ENCODE measurements at regions not wholly inside any gene's neighbourhood (a gene's known extent, or its start where the extent isn't known, plus 50 kb on each side); places are given as distances from the start of the nearest gene placed in this dataset.

GRCh38 chr20:22773344-22773743, 189.0 kb upstream of the FOXA2 start:
- POLR2A ChIA-PET = interaction anchor here (1.2 kb wide), 1 partner anchor 81 kb away, joined by 3 read pairs; no protein-coding TSS in a partner anchor
- 0 out of 5 replicates have a peak, but pooled peaks of 1 of the 2 experiments have one; percentile 18 for TF ChIP-seq RAD21 (conservative IDR thresholded peaks at IDR 0.05 in 1 of 2, IDR thresholded peaks at IDR 0.05 in 1 of 2)
- TF ChIP-seq CBX2 (IDR thresholded peaks at IDR 0.05; ENCODE audit: borderline replicate concordance, low read depth) = no peak
- 0 out of 3 replicates have a peak, but pooled peaks have one; percentile 14 for TF ChIP-seq SMC3 (IDR thresholded peaks at IDR 0.05)
- peak; percentile 90 for FAIRE-seq
- no peak for ATAC-seq
- Histone ChIP-seq H3K27ac (peak overlapping the region; percentile 92 to 98), H3K4me2 (peak overlapping the region; percentile 66), H3K4me1 (peaks cover 68% of the 10 kb centered on the region), H3K9me3 (peaks cover 44% of the 10 kb centered on the region), H3K4me3 (no peak overlapping the region)
- 3% methylated on average over 3 of the region's 3 CpGs for WGBS (ENCODE audit: missing lambda C conversion rate)
- CTCF ChIA-PET = interaction anchor here (1.5 to 5.8 kb wide), 5 partner anchors 81 to 275 kb away, joined by 4 to 78 read pairs (median 21); partner anchors contain the start of gene THBD
- peak in 1 of 2 experiments; percentile 66 for DNase-seq (ENCODE audit: low read depth in 1 of 2, low spot score in 1 of 2)

DNA sequence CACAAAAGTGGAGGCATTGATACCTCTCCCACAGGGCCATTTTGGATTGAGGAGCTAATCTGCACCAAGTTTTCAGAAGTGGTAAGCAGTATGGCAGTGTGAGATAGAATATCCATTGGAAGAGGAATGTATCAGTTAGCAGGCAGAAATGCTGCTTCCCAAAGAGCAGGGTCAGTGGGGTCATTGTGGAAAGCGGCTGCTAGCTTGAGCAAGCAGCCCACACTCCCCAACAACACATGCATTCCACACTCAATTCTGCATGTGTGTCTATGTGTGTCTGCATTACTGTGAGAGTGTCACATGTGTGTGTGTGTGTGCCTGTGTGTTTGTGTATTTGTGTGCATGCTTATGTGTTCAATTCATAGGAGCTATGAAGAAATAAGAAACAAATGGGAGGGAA, 190.9 kb upstream of the FOXA2 start:
- FAIRE-seq (no peak), DNase-seq (ENCODE audit: low read depth in 1 of 2, low spot score in 1 of 2) (peak in 1 of 2 experiments; percentile 35), ATAC-seq (peak; percentile 52 to 65)
- Histone ChIP-seq H3K4me2 (peak overlapping the region; percentile 66), H3K27ac (peak overlapping the region; percentile 92 to 98), H3K4me1 (peaks cover 68% of the 10 kb centered on the region), H3K4me3 (no peak overlapping the region), H3K9me3 (peaks cover 34% of the 10 kb centered on the region)
- CTCF ChIA-PET = interaction anchor here (0.8 to 5.8 kb wide), 20 partner anchors 8 to 583 kb away, joined by 3 to 78 read pairs (median 4); partner anchors contain the start of gene THBD
- POLR2A ChIA-PET = interaction anchor here (0.6 to 3.0 kb wide), 17 partner anchors 8 to 575 kb away, joined by 3 to 29 read pairs (median 4); partner anchors contain the start of genes NXT1 and THBD
- no peak for TF ChIP-seq CEBPB (IDR thresholded peaks at IDR 0.05)
- TF ChIP-seq RCOR1 (IDR thresholded peaks at IDR 0.05; ENCODE audit: low read depth, low read length) = no peak
- TF ChIP-seq MAFK (IDR thresholded peaks at IDR 0.05; ENCODE audit: partially characterized antibody) = no peak
- no peak for TF ChIP-seq CTCF (IDR thresholded peaks at IDR 0.05)
- no peak for TF ChIP-seq ZSCAN20 (CRISPR knock-in tag; IDR thresholded peaks at IDR 0.05)
- peak; percentile 63 for TF ChIP-seq HOXB13 (CRISPR knock-in tag; IDR thresholded peaks at IDR 0.05; ENCODE audit: low read depth)
- 0 out of 2 replicates have a peak, but pooled peaks have one; percentile 32 for TF ChIP-seq EHF (CRISPR knock-in tag; IDR thresholded peaks at IDR 0.05)
- TF ChIP-seq RFX5 (IDR thresholded peaks at IDR 0.05) = no peak
- no peak for TF ChIP-seq CHD2 (IDR thresholded peaks at IDR 0.05; ENCODE audit: low read length, partially characterized antibody)
- TF ChIP-seq MYC (IDR thresholded peaks at IDR 0.05; ENCODE audit: borderline replicate concordance, low read length) = 0 out of 2 replicates have a peak, but pooled peaks have one; percentile 0
- no peak for TF ChIP-seq POLR2AphosphoS2 (conservative IDR thresholded peaks at IDR 0.05; ENCODE audit: low read length)
- 21% methylated on average over 1 of the region's 1 CpG for WGBS (ENCODE audit: missing lambda C conversion rate)

DNA sequence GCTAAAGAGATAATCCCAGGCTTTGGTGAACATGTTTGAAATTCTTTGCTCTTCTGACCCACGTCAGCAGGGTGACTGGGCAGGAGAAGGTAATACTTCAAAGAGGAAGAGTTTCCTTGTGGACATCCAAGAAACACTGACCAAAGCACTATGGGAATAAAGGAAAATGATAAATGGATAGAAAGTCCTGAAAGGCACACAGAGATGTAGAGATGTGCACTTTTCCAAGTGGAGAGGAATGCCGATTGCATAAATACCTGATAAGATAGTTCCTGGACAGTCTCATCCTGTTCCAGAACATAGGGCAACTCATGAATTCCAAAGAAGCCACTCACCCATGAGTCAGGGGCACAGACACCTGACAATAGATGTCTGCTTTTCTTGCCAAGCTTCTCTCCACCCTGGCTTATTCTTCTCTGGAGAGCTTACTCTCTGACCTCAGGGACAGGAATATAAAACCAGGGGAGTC, 191.3 kb upstream of the FOXA2 start:
- WGBS (ENCODE audit: missing lambda C conversion rate) = 0% methylated on average over 2 of the region's 2 CpGs
- DNase-seq (ENCODE audit: low read depth in 1 of 2, low spot score in 1 of 2) (peak; percentile 86 to 97), ATAC-seq (peak; percentile 94 to 95), FAIRE-seq (peak; percentile 100)
- H3K4me2 ChIP-seq = peak overlapping the region; percentile 66
- no peak overlapping the region for H3K4me3 ChIP-seq
- H3K9me3 ChIP-seq = peaks cover 30% of the 10 kb centered on the region
- peak overlapping the region; percentile 92 to 98 for H3K27ac ChIP-seq
- ChIA-PET CTCF (interaction anchor here (0.8 to 5.8 kb wide), 22 partner anchors 8 to 583 kb away, joined by 3 to 78 read pairs (median 4); partner anchors contain the start of gene THBD), POLR2A (interaction anchor here (0.6 to 3.0 kb wide), 17 partner anchors 8 to 574 kb away, joined by 3 to 29 read pairs (median 4); partner anchors contain the start of genes NXT1 and THBD)
- H3K4me1 ChIP-seq = peaks cover 70% of the 10 kb centered on the region
- TF ChIP-seq FOSB (CRISPR knock-in tag; IDR thresholded peaks at IDR 0.05) = no peak
- TF ChIP-seq, protein P1, sequence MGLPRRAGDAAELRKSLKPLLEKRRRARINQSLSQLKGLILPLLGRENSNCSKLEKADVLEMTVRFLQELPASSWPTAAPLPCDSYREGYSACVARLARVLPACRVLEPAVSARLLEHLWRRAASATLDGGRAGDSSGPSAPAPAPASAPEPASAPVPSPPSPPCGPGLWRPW (IDR thresholded peaks at IDR 0.05) = peak; percentile 84
- TF ChIP-seq KDM1A (IDR thresholded peaks at IDR 0.05; ENCODE audit: low read depth) = no peak
- TF ChIP-seq ZFP36 (IDR thresholded peaks at IDR 0.05; ENCODE audit: borderline replicate concordance, partially characterized antibody) = no peak
- no peak for TF ChIP-seq ESRRA (IDR thresholded peaks at IDR 0.05; ENCODE audit: borderline replicate concordance, low read length)
- TF ChIP-seq HOXB5 (CRISPR knock-in tag; IDR thresholded peaks at IDR 0.05) = peak; percentile 85; the same call in 1 of the 2 replicates
- no peak for TF ChIP-seq EHF (CRISPR knock-in tag; IDR thresholded peaks at IDR 0.05)
- no peak for TF ChIP-seq HEYL (CRISPR knock-in tag; IDR thresholded peaks at IDR 0.05)
- peak; percentile 99 for TF ChIP-seq GATA3 (IDR thresholded peaks at IDR 0.05; ENCODE audit: borderline replicate concordance)
- TF ChIP-seq, protein P2, sequence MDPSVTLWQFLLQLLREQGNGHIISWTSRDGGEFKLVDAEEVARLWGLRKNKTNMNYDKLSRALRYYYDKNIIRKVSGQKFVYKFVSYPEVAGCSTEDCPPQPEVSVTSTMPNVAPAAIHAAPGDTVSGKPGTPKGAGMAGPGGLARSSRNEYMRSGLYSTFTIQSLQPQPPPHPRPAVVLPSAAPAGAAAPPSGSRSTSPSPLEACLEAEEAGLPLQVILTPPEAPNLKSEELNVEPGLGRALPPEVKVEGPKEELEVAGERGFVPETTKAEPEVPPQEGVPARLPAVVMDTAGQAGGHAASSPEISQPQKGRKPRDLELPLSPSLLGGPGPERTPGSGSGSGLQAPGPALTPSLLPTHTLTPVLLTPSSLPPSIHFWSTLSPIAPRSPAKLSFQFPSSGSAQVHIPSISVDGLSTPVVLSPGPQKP (IDR thresholded peaks at IDR 0.05; ENCODE audit: low read depth, low read length) = no peak
- no peak for TF ChIP-seq RARB (CRISPR knock-in tag; IDR thresholded peaks at IDR 0.05)
- TF ChIP-seq, protein P3, sequence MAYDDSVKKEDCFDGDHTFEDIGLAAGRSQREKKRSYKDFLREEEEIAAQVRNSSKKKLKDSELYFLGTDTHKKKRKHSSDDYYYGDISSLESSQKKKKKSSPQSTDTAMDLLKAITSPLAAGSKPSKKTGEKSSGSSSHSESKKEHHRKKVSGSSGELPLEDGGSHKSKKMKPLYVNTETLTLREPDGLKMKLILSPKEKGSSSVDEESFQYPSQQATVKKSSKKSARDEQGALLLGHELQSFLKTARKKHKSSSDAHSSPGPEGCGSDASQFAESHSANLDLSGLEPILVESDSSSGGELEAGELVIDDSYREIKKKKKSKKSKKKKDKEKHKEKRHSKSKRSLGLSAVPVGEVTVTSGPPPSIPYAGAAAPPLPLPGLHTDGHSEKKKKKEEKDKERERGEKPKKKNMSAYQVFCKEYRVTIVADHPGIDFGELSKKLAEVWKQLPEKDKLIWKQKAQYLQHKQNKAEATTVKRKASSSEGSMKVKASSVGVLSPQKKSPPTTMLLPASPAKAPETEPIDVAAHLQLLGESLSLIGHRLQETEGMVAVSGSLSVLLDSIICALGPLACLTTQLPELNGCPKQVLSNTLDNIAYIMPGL (CRISPR knock-in tag; IDR thresholded peaks at IDR 0.05; ENCODE audit: borderline replicate concordance) = no peak
- peak; percentile 99 for TF ChIP-seq EP300 (IDR thresholded peaks at IDR 0.05)
- TF ChIP-seq RNF2 (IDR thresholded peaks at IDR 0.05; ENCODE audit: borderline replicate concordance, low read depth) = no peak
- peak; percentile 99 for TF ChIP-seq JUN (IDR thresholded peaks at IDR 0.05)
